GM12873 (cell line): ENCODE measurements at regions not wholly inside any gene's neighbourhood (a gene's known extent, or its start where the extent isn't known, plus 50 kb on each side); places are given as distances from the start of the nearest gene placed in this dataset.

ENCODE experiments used
- TF ChIP-seq, protein P1 (sequence below): IDR thresholded peaks from 2 replicates; pipeline ENCODE4 v1.5.1; 2012; ENCODE audit warnings: low read depth, mild to moderate bottlenecking, moderate library complexity, low read length, control low read depth; ENCODE audit not compliant: insufficient read depth; ENCODE audit errors: missing control alignments

DNA sequence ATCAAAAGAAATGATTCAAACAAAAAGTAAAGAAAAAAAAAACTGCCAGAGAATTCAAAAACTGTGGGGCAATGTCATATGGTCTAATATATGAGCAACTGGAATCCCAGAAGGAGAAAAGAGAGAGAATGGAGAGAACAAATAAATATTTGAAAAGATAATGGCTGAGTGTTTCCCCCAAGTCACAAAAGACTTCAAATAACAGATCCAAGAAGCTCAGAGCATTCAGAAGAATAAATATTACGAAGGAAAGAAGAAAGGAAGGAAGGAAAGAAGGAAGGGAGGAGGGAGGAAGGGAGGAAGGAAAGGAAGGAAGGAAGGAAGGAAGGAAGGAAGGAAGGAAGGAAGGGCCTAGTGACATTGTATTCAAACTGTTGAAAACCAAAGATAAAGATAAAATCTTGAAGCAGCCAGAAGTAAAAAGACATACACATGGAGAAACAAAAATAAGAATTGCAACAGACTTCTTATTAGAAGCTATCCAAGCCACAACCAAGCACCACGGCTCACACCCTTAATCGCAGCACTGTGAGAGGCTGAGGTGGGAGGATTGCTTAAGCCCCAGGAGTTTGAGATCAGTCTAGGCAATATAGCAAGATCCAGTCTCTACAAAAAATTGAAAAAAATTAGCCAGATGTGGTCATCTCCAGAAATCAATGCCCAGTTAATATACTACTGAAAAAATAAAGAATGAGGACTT is 118.9 kb upstream of the IGSF10 start:
- TF ChIP-seq, protein P1, sequence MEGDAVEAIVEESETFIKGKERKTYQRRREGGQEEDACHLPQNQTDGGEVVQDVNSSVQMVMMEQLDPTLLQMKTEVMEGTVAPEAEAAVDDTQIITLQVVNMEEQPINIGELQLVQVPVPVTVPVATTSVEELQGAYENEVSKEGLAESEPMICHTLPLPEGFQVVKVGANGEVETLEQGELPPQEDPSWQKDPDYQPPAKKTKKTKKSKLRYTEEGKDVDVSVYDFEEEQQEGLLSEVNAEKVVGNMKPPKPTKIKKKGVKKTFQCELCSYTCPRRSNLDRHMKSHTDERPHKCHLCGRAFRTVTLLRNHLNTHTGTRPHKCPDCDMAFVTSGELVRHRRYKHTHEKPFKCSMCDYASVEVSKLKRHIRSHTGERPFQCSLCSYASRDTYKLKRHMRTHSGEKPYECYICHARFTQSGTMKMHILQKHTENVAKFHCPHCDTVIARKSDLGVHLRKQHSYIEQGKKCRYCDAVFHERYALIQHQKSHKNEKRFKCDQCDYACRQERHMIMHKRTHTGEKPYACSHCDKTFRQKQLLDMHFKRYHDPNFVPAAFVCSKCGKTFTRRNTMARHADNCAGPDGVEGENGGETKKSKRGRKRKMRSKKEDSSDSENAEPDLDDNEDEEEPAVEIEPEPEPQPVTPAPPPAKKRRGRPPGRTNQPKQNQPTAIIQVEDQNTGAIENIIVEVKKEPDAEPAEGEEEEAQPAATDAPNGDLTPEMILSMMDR = no peak

DNA sequence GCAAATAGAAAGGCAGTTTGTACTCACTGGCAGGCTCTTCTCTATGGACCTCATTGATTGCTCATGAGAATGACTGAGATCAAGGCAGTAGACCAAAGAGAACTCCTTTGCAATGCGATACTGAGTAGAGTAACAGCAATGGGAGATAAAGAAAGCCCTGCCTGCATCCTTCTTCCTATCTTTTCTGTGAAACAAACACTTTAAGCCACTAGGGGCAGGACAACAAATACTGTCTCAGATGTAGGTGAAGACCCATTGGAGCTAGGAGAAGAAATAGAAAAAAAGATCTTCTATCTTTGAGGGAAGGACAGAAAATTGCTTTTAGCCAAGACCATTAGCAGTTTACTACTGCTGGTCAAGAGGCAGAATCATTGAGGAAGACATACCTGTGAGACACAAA is 117.6 kb upstream of the IGSF10 start:
- TF ChIP-seq, protein P1 = peak; percentile 31

DNA sequence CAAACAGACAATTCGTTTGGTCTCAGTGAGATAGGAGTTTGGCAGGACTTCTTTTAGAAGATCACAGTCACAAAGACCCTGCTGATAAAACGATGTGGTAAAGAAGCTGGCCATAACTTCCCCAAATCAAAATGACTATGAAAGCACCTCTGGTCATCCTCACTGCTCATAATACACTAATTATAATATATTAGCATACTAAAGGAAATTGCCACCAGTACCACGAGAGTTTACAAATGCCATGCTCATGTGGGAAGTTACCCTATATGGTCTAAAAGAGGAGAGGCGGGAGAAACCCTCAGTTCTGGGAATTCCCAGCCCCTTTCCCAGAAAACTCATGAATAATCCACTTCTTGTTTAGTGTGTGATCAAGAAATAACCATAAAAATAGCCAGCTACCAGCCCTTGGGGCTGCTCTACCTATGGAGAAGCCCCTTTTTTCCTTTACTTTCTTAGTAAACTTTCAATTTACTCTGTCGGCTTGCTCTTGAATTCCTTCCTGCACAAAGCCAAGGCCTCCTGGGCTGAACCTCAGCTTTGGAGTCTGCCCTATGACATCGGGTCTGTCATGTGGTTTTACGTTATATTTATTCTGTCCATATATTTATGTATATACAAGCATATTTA is 115.8 kb upstream of the IGSF10 start:
- TF ChIP-seq, protein P1 = no peak

DNA sequence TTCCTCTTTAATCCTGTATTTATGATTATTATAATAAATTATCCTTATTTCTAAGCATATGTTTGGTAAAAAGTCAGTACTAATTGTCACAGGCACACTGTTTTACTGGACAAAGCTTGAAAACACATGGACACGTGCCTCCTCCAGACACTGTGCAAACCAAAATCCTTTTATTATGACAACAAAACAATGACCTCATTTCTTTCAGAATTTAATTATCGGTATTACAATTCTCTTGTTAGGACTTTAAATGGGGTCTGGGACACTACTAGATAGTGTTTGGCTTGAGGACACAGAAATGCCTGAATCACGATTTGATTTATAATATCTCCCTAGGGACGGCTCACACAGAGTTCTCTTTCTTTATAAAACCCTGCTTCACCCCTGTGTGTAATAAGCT is 107.3 kb upstream of the IGSF10 start:
- TF ChIP-seq, protein P1 = no peak

DNA sequence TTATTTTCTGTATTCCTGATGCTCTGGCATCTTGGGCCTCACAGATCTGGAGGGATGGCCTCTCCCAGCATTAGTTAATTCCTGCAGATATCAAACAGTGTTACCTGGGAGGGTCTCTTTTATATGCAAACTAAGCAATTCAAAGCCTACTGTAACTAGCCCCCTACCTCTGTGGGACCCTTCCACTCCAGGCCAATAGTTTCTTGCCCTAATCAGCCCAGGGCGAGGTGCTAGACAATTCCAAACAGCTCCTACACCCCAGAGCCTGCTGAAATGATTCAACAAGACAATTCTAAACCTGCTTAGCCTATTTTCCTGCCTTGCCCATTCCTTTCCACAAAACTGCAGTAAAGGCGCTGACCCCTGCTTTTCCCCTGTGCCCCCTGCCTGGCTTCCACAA is 106.6 kb upstream of the IGSF10 start:
- TF ChIP-seq, protein P1 = no peak

DNA sequence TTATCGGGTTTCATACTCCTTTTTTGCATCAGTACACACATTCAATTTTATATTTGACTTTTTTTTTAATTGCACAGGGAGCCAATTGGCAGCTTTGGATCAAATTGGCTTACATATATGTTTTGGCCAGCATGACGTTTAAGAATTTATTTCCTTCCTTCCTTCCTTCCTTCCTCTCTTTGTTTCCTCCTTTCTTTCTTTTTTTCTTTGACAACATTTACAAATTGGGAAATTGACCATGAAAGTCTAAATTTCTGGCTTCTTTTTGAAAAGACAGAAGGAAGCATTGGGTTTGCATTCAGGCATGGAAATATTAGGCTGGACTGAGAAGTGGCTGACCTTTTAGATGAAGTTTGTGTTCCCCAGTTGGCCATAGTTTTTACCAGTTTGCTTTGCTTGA is 103.4 kb upstream of the IGSF10 start:
- TF ChIP-seq, protein P1 = no peak

DNA sequence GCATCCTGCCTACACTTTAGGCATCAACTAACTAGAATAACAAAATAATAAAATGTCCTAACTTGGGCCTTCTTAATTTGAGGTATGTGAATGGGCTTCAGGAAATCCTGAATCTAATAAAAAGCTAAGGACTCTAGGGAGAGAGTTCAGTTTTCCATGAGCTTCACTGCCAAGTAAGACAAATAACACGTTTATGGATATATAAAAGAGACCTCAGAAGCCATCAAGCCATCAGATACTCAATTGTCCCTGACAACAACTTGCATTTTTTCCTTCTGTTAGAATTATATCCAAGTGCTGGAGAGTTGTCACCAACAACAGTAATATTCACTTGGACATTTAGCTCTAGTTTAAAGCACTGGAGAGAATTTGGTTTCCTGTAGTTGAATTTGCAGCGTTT is 102.4 kb upstream of the IGSF10 start:
- TF ChIP-seq, protein P1 = no peak
